Right lobe of liver (tissue), 4 donors: ENCODE measurements at regions not wholly inside any gene's neighbourhood (a gene's known extent, or its start where the extent isn't known, plus 50 kb on each side); places are given as distances from the start of the nearest gene placed in this dataset.

Experiments
- CTCF ChIP-seq, 4 donors: fragments of 200-600 bp in 3 of 4; fragments of 450-650 bp in 1 of 4; IDR thresholded peaks; one replicate each; pipeline versions ENCODE4 v1.5.1 to v1.8.0; 2016 to 2022; ENCODE audit warnings: antibody characterized with exemption in 4 of 4, mild to moderate bottlenecking in 2 of 4
- POLR2A ChIP-seq: fragments of 450-650 bp; IDR thresholded peaks from one replicate; pipeline ENCODE4 v1.6.1; 2017; ENCODE audit warnings: antibody characterized with exemption, mild to moderate bottlenecking
- donor health status: DM: no; HTN: no; CAD: no.
- donor health status: DM: no; HTN: no; CAD: no.
- donor health status: DM: no; HTN: yes; CAD: no.

GRCh38 chr2:221205103-221205673 lies 366.9 kb downstream of the EPHA4 start:
- no peak for TF ChIP-seq CTCF (IDR thresholded peaks at IDR 0.05)
- no peak for TF ChIP-seq POLR2A
